ENCODE measurements at regions not wholly inside any gene's neighbourhood (a gene's known extent, or its start where the extent isn't known, plus 50 kb on each side); places are given as distances from the start of the nearest gene placed in this dataset.

- peak; percentile 15 for ATAC-seq
These were observed 1206.1 kb downstream of the ARAP2 start for GRCh38 chr4:35038079-35038805.

GRCh38 chr4:35038845-35039244, 1205.5 kb downstream of the ARAP2 start:
- no peak for ATAC-seq

GRCh38 chr4:35052546-35052945, 1191.8 kb downstream of the ARAP2 start:
- no peak for ATAC-seq

GRCh38 chr4:35063031-35063570, 1181.2 kb downstream of the ARAP2 start:
- ATAC-seq, result no peak

GRCh38 chr4:35066406-35066805, 1177.9 kb downstream of the ARAP2 start:
- ATAC-seq, result no peak

- no peak for ATAC-seq
These were observed 1163.5 kb downstream of the ARAP2 start for GRCh38 chr4:35080799-35081198.

- ATAC-seq, result no peak
These were observed 1157.1 kb downstream of the ARAP2 start for GRCh38 chr4:35087218-35087617.

GRCh38 chr4:35100932-35101331, 1143.4 kb downstream of the ARAP2 start:
- ATAC-seq, result no peak

GRCh38 chr4:35102066-35102465, 1142.2 kb downstream of the ARAP2 start:
- no peak for ATAC-seq

GRCh38 chr4:35105486-35105885, 1138.8 kb downstream of the ARAP2 start:
- ATAC-seq, result no peak

GRCh38 chr4:35106091-35106734, 1138.1 kb downstream of the ARAP2 start:
- no peak for ATAC-seq

- no peak for ATAC-seq
These were observed 1120.2 kb downstream of the ARAP2 start for GRCh38 chr4:35124106-35124505.

- no peak for ATAC-seq
These were observed 1118.2 kb downstream of the ARAP2 start for GRCh38 chr4:35125995-35126712.

GRCh38 chr4:35138449-35138848, 1105.9 kb downstream of the ARAP2 start:
- no peak for ATAC-seq

GRCh38 chr4:35147761-35148160, 1096.6 kb downstream of the ARAP2 start:
- ATAC-seq, result no peak

GRCh38 chr4:35151816-35152572, 1092.3 kb downstream of the ARAP2 start:
- ATAC-seq, result no peak

- ATAC-seq, result no peak
These were observed 1081.1 kb downstream of the ARAP2 start for GRCh38 chr4:35163168-35163567.

GRCh38 chr4:35164063-35164462, 1080.3 kb downstream of the ARAP2 start:
- no peak for ATAC-seq

- ATAC-seq, result no peak
These were observed 1077.8 kb downstream of the ARAP2 start for GRCh38 chr4:35166466-35166865.

- ATAC-seq, result no peak
These were observed 1076.9 kb downstream of the ARAP2 start for GRCh38 chr4:35167385-35167784.

- no peak for ATAC-seq
These were observed 1068.8 kb downstream of the ARAP2 start for GRCh38 chr4:35175487-35175886.

- ATAC-seq, result no peak
These were observed 1068.4 kb downstream of the ARAP2 start for GRCh38 chr4:35175894-35176293.

- ATAC-seq, result no peak
These were observed 1061.9 kb downstream of the ARAP2 start for GRCh38 chr4:35182451-35182850.

All from esophagus mucosa (tissue), 1 donor.